Muscle layer of duodenum (tissue), 2 donors: ENCODE measurements at regions not wholly inside any gene's neighbourhood (a gene's known extent, or its start where the extent isn't known, plus 50 kb on each side); places are given as distances from the start of the nearest gene placed in this dataset.

ENCODE experiments used
- H3K27ac ChIP-seq: one replicate; pipeline ENCODE4 v1.7.0; 2013; ENCODE audit warnings: mild to moderate bottlenecking, low read length
- H3K27me3 ChIP-seq: one replicate; pipeline ENCODE4 v1.7.0; 2013; ENCODE audit warnings: low read depth, mild to moderate bottlenecking, control low read depth, low read length
- H3K36me3 ChIP-seq, 2 donors: one replicate each; pipeline ENCODE4 v1.7.0; 2013; ENCODE audit warnings: low read length in 2 of 2, control low read depth in 1 of 2, mild to moderate bottlenecking in 1 of 2; ENCODE audit not compliant: insufficient read depth in 2 of 2, control insufficient read depth in 1 of 2
- H3K4me1 ChIP-seq, 2 donors: one replicate each; pipeline ENCODE4 v1.7.0; 2013; ENCODE audit warnings: low read length in 2 of 2, mild to moderate bottlenecking in 2 of 2, control low read depth in 1 of 2, moderate library complexity in 1 of 2; ENCODE audit not compliant: insufficient read depth in 2 of 2, control insufficient read depth in 1 of 2
- H3K4me3 ChIP-seq, 2 donors: one replicate each; pipeline ENCODE4 v1.7.0; 2013; ENCODE audit warnings: low read length in 2 of 2, low read depth in 1 of 2, mild to moderate bottlenecking in 1 of 2
- H3K9me3 ChIP-seq, 2 donors: one replicate each; pipeline ENCODE4 v1.7.0; 2013; ENCODE audit warnings: low read length in 2 of 2, control low read depth in 1 of 2, mild to moderate bottlenecking in 1 of 2; ENCODE audit not compliant: control insufficient read depth in 1 of 2
- donor health status: healthy.

- no peaks in the 10 kb centered on the region for H3K4me1 ChIP-seq
- no peak overlapping the region for H3K4me3 ChIP-seq
- H3K27me3 ChIP-seq: no peaks in the 10 kb centered on the region
- H3K36me3 ChIP-seq: no peaks in the 10 kb centered on the region
- no peaks in the 10 kb centered on the region for H3K9me3 ChIP-seq
- H3K27ac ChIP-seq: no peak overlapping the region
These were observed 119.1 kb upstream of the FAR2 start for GRCh38 chr12:29030006-29030405.

GRCh38 chr12:29032446-29032845 lies 116.6 kb upstream of the FAR2 start:
- Histone ChIP-seq H3K4me1 (no peaks in the 10 kb centered on the region), H3K9me3 (no peaks in the 10 kb centered on the region), H3K27ac (no peak overlapping the region), H3K4me3 (no peak overlapping the region), H3K27me3 (no peaks in the 10 kb centered on the region), H3K36me3 (no peaks in the 10 kb centered on the region)

GRCh38 chr12:29033519-29033918 lies 115.6 kb upstream of the FAR2 start:
- H3K9me3 ChIP-seq: no peaks in the 10 kb centered on the region
- no peaks in the 10 kb centered on the region for H3K36me3 ChIP-seq
- no peaks in the 10 kb centered on the region for H3K4me1 ChIP-seq
- H3K27ac ChIP-seq: no peak overlapping the region
- no peaks in the 10 kb centered on the region for H3K27me3 ChIP-seq
- no peak overlapping the region for H3K4me3 ChIP-seq

- Histone ChIP-seq H3K36me3 (no peaks in the 10 kb centered on the region), H3K4me1 (no peaks in the 10 kb centered on the region), H3K27ac (no peak overlapping the region), H3K27me3 (no peaks in the 10 kb centered on the region), H3K9me3 (no peaks in the 10 kb centered on the region), H3K4me3 (no peak overlapping the region)
These were observed 114.0 kb upstream of the FAR2 start for GRCh38 chr12:29035112-29035511.

GRCh38 chr12:29039013-29039412 lies 110.1 kb upstream of the FAR2 start:
- H3K9me3 ChIP-seq: no peaks in the 10 kb centered on the region
- H3K36me3 ChIP-seq: peaks cover 0 to 11% of the 10 kb centered on the region in 2 donors
- H3K27ac ChIP-seq: no peak overlapping the region
- no peaks in the 10 kb centered on the region for H3K27me3 ChIP-seq
- H3K4me1 ChIP-seq: no peaks in the 10 kb centered on the region
- no peak overlapping the region for H3K4me3 ChIP-seq

GRCh38 chr12:29041621-29042020 lies 107.5 kb upstream of the FAR2 start:
- Histone ChIP-seq H3K9me3 (no peaks in the 10 kb centered on the region), H3K4me1 (no peaks in the 10 kb centered on the region), H3K27ac (no peak overlapping the region), H3K4me3 (no peak overlapping the region), H3K36me3 (peaks cover 0 to 11% of the 10 kb centered on the region in 2 donors), H3K27me3 (no peaks in the 10 kb centered on the region)

GRCh38 chr12:29043069-29043468 lies 106.0 kb upstream of the FAR2 start:
- no peak overlapping the region for H3K4me3 ChIP-seq
- H3K4me1 ChIP-seq: no peaks in the 10 kb centered on the region
- H3K36me3 ChIP-seq: peaks cover 0 to 11% of the 10 kb centered on the region in 2 donors
- no peaks in the 10 kb centered on the region for H3K27me3 ChIP-seq
- no peaks in the 10 kb centered on the region for H3K9me3 ChIP-seq
- no peak overlapping the region for H3K27ac ChIP-seq

- H3K4me3 ChIP-seq: no peak overlapping the region
- no peak overlapping the region for H3K27ac ChIP-seq
- H3K9me3 ChIP-seq: no peaks in the 10 kb centered on the region
- no peaks in the 10 kb centered on the region for H3K4me1 ChIP-seq
- no peaks in the 10 kb centered on the region for H3K27me3 ChIP-seq
- peaks cover 0 to 11% of the 10 kb centered on the region in 2 donors for H3K36me3 ChIP-seq
These were observed 104.3 kb upstream of the FAR2 start for GRCh38 chr12:29044799-29045198.

GRCh38 chr12:29048787-29049186 lies 100.3 kb upstream of the FAR2 start:
- Histone ChIP-seq H3K4me1 (no peaks in the 10 kb centered on the region), H3K36me3 (no peaks in the 10 kb centered on the region), H3K4me3 (no peak overlapping the region), H3K9me3 (no peaks in the 10 kb centered on the region), H3K27ac (no peak overlapping the region), H3K27me3 (no peaks in the 10 kb centered on the region)

GRCh38 chr12:29050503-29050902 lies 98.6 kb upstream of the FAR2 start:
- Histone ChIP-seq H3K4me3 (no peak overlapping the region), H3K9me3 (no peaks in the 10 kb centered on the region), H3K27me3 (no peaks in the 10 kb centered on the region), H3K36me3 (no peaks in the 10 kb centered on the region), H3K27ac (no peak overlapping the region), H3K4me1 (no peaks in the 10 kb centered on the region)

GRCh38 chr12:29051221-29051620 lies 97.9 kb upstream of the FAR2 start:
- Histone ChIP-seq H3K4me3 (no peak overlapping the region), H3K9me3 (no peaks in the 10 kb centered on the region), H3K36me3 (no peaks in the 10 kb centered on the region), H3K27me3 (no peaks in the 10 kb centered on the region), H3K27ac (no peak overlapping the region), H3K4me1 (no peaks in the 10 kb centered on the region)

GRCh38 chr12:29053567-29053966 lies 95.5 kb upstream of the FAR2 start:
- H3K4me3 ChIP-seq: no peak overlapping the region
- no peak overlapping the region for H3K27ac ChIP-seq
- no peaks in the 10 kb centered on the region for H3K36me3 ChIP-seq
- no peaks in the 10 kb centered on the region for H3K27me3 ChIP-seq
- H3K9me3 ChIP-seq: no peaks in the 10 kb centered on the region
- H3K4me1 ChIP-seq: no peaks in the 10 kb centered on the region
